A673 (cell line): ENCODE measurements at regions not wholly inside any gene's neighbourhood (a gene's known extent, or its start where the extent isn't known, plus 50 kb on each side); places are given as distances from the start of the nearest gene placed in this dataset.

Source experiments
- CTCF ChIP-seq: fragments of 300-800, 200-600 bp; sonication (generic); conservative IDR thresholded peaks from 2 replicates; pipeline ENCODE4 v1.5.1; 2017; ENCODE audit warnings: low read depth, mild to moderate bottlenecking, antibody characterized with exemption, low read length, moderate library complexity, mixed read lengths
- EZH2 ChIP-seq: fragments of 200-600 bp; sonication (generic); IDR thresholded peaks from 2 replicates; pipeline ENCODE4 v1.6.1; 2017; ENCODE audit warnings: borderline replicate concordance, low read depth, mild to moderate bottlenecking, mixed read lengths, antibody characterized with exemption, low read length; ENCODE audit not compliant: poor library complexity, severe bottlenecking

GRCh38 chr4:171016145-171016544 lies 797.1 kb upstream of the GALNTL6 start:
- no peak for TF ChIP-seq CTCF
- no peak for TF ChIP-seq EZH2
